ENCODE measurements at regions not wholly inside any gene's neighbourhood (a gene's known extent, or its start where the extent isn't known, plus 50 kb on each side); places are given as distances from the start of the nearest gene placed in this dataset.
A peak's percentile ranks its signal among the peaks of the same experiment; 100 is the strongest.
"Not testable (repeated sequence)": the region's sequence is repeated elsewhere in the genome, so short reads cannot be mapped to it uniquely, and the experiment has no call there.

DNA sequence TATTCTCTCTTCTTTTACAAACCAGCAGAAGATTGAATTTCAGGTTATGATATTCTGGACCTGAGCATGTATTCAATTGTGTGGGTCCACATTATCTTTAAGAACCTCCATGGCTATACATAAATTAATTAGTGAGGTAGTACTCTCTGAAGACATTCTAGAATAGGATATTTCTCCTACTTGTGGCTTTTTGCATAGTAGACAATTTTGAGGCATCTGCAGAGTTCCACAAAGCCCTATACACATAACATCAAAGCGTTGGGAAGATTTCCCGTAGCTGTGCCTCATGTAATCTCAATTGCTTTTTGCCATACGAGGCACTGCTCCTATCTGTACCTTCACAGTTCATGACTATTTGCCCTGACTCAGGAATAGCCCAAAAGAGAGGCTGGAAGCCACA, 395.4 kb upstream of the RGS17 start:
- DNase-seq, result no peak

DNA sequence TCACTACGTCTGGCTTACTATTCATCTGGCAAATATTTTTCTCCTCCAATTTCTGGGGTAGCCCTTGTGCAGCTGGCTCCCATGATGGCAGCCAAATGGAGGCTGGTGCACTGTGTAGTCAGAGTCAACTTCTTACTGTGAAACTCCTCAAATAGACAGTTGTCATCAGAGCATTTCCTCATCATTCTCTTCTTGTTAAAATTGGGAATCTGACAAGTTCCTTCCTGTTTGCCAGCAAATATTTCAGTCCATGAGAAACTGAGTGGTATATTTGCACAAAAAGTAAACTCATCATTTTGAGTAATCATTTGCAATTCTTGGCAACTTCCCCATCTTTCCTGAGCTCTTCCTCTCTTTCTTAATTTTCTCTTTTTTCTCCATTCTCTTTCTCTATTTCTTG, 394.9 kb upstream of the RGS17 start:
- no peak for DNase-seq

DNA sequence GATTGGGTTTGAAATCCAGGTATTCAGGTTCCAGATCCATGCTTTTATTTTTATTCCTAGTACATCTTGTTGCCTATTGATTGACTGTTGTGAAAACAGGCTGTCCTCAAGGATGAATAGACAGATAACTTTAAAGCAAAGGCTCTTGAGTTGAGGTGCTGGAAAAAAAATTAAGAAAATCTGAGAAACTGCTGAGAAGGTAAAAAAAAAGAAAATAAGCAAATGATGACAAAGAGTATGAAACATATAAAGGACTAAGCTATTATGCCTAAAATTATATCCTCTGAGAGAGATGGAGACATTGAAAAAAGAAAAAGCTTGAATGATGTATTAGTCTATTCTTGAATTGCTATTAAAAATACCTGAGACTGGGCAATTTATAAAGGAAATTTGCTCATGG, 392.3 kb upstream of the RGS17 start:
- DNase-seq, result no peak

DNA sequence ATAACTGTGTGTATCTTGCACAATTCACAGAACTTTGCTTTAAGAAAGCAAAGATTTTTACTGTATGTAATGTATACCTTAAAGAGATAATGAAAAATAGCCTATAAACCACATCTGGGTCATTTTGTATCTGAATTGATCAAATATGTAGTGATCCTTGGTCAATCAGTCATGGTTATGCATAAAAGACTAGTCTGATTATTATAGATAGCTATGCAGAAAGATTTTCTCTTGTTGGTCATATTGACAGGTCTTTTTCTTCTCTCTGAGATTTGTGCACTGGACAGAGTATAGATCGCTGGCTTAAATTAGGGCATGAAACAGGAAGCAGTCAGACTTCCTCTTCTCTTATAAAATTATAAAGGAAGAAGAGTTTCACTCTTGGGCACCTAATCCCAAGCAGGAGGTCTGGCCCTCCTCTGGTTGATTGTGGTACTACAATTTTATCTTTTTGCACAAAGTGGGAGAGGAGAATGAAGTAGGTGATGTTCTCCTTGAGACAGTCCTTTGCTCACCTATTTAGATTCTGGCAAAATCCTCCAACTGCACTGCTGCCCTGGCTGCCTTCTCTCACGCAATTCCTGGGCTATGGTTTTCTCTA, 380.9 kb upstream of the RGS17 start:
- no peak for DNase-seq

DNA sequence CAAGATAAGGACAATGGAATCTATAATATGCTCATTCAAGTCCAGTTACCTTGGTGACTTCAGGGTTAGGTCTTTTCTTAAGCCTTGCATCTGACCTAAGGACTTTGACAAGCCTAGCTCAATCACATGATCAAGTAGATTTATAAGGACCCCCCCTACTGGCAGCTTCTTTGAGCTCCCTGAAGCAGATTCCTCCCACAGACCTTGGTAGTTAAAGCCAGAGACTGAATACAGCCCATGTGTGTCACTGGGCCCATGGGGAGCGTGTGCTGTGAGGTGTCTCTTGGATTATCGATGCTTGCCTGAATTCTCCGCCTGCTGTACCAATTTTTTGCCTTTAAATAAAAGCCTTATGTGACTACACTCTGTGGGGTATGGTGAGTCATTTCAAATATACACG, 372.7 kb upstream of the RGS17 start:
- peak; percentile 31 for DNase-seq

DNA sequence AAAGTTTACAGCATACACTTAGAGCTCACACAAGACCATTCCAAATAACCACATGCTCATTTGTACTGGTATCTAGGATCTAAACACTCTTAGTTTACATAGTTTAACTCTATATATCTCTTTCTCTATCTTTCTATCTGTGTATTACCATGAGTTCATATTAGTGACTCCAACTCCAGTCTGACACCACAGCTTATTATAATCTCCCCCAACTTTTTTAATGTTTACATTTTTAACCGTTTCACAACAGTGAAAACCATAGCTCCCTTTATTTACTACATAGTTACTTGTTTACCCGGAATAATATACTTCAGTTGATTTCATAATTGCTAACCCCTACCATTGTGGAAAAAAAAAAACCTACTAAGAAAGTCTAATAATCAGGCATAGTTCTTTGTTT, 362.4 kb upstream of the RGS17 start:
- no peak for DNase-seq

DNA sequence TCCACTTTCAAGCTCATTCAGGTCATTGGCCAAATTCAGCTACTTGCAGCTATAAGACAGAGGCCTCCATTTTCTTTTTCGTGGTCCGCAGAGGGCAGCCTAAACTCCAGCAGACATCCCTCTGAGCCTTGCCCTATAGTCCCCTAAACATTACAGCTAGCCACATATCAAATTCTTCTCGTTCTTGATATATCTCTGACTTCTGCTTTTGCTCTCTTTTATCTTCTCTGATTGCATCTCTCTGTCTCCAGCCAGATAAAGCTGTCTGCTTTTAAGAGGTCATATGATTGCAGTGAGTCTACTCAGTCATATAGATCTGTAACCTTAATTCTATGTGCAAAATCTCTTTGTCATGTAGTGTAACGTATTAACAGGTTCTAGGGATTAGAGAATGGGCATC, 358.4 kb upstream of the RGS17 start:
- DNase-seq, result no peak

DNA sequence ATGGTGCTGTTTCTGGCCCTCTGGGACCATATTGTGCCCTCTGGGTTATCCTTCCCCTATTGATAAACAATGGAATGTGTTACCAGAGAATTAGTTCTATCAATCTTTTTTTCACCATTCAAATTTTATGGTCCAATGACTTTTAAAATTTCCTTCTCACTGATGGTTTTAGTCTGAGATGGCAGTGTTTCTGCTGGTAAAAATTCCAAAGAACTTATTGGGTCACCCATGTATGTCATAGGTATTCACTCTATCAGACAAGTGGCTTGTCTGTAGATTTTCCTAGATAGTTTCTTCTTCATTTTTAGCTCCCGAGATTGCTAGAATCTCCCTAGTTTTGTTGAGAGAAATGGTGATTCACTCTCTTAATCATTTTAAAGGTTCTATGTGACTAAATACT, 357.2 kb upstream of the RGS17 start:
- DNase-seq, result no peak

DNA sequence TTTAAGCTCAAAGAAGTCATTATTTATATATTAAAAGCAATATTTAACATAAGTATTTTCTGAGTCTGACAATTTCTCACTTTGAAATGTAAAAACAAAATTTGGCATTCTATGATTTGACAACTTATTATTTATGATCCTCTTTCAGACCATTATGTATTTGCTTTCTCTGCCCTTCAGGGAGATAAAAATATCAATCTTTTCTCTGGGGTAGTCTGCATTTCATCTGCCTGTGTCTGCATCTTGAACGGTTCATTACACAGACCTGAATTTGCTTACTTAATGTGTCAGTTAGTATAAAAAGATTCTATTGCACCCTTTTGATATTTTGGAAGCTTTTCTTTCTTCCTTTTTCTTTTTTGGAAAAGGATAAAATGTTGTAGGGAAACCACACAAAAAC, 354.0 kb upstream of the RGS17 start:
- DNase-seq, result no peak

DNA sequence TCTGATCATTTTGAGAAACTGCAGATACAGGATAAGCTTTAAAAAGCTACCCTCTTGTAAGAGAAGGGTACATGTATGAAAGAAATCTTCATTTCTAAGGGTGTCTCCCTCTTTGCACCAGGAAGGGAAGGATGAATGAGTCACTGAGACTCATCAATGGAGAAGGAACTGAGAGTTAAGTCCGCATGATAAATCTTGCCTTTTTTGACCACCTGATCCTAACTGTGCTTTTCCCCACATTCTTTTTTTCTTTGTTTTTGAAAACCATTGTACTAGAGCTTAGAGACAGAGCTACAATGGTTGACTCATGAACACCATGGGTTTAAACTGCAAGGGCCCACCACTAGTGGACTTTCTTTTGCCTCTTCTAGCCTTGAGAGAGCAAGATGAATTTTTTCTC, 353.0 kb upstream of the RGS17 start:
- DNase-seq, result no peak

DNA sequence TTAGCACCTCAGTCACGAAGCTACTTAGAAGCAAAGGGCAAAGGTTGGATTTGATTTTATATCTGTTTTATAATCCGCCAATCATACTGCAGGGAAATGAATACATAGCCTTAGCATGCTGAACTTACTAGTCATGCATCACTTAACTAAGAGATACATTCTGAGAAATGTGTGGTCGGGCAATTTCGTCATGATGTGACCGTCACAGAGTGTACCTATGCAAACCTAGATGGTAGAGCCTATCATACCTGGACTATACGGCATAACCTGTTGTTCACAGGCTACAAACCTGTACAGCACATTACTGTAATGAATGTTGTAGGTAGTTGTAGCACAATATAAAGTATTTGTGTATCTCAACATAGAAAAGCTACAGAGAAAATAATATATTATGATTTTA, 345.2 kb upstream of the RGS17 start:
- DNase-seq, result no peak

DNA sequence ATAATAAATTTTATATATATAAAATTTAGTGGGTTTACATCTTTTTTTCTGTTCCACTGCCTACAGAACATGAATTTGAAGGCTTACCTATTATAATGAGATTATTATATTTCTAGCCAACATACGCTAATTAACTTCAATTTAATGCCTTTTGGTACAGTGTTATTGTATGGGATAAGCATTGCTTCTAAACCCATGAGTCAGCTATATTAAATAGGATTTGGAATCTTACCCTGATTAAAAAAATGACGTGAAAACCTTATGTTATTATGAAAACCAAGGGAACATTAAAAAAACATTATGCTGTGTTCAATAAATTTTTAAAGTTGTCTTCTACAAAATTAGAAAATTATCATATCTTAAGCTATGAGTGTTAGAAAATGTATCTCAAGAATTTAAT, 334.0 kb upstream of the RGS17 start:
- no peak for DNase-seq

DNA sequence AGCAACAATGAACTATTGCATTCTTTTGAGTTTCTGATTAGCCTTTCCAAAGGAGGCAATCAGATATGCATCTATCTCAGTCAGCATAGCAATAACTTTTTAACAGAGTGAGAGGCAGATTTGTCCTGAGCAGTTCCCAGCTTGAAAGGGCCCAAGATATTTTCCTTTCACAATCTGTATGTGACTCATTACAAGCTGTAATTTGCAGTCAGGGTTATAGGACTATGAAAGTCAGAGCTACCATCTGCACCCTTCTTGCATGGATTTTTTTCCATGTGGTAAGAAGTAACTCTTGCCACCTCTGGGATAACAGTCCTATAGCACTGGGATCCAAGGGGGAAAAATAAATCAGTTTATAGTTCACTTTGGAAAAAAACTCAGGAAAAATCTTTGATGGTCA, 318.2 kb upstream of the RGS17 start:
- DNase-seq, result no peak

DNA sequence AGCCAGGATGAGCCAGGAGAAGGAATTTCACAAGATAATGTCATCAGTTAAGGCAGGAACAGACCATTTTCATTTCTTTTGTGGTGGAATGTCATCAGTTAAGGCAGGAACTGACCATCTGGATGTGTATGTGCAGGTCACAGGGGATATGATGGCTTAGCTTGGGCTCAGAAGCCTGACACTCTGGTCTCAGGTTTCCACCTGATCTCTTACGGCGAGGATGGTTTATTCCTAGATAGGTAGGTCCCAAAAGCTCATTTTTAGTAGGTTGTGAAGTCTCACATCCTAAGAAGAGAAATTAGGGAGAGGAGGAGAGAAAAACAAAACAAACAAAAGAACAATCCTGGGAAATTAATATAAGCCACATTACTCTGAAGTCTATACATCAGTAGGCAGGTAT, 311.7 kb upstream of the RGS17 start:
- not testable (repeated sequence) for DNase-seq

DNA sequence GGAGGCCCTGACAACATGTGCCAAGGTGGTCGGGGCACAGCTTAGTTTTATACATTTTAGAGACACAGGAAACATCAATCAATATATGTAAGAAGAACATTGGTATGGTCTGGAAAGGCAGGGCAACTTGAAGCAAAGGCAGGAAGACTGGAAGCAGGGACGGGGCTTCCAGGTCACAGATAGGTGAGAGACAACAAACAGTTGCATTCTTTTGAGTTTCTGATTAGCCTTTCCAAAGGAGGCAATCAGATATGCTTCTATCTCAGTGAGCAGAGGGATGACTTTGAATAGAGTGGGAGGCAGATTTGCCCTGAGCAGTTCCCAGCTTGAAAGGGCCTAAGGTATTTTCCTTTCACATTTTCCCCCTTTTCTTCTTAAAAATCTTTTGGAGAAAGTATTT, 311.0 kb upstream of the RGS17 start:
- DNase-seq, result no peak

DNA sequence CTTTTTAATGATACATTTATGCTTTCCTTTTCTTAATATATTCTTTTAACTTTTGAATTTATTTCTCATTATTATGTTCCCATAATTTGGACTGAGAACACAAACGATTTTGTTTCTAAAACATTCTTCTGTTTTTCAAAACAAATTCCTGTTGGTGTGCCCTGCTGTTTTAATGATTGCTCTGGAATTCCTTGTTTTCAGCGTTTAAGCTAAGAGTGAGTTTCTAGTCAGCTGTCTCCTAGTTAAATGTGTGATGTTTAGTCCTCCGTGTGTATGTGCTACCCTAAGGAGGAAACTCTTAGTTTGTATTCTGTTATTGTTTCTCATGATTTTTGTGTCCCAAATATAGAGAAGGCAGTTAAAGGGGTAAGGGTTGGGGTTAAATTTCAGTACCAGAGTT, 306.1 kb upstream of the RGS17 start:
- no peak for DNase-seq

DNA sequence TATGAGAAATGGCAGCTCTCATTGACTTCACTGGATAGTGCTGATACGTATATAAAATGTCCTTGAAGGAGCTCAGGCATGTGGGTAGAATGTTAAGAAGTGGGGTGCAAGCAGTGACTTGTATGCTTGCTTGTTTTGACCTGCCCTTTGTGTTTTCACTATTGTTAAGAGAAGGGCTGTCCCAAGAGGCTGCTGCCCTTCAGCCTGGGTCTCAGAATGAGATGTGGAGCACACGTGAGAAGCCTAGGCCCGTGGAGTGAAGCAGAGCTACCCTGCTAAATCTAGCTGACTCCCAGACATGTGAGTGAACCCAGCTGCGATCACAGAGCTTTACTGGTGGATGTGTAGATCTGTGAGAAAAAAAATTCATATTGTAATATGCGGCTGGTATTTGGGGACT, 305.3 kb upstream of the RGS17 start:
- no peak for DNase-seq

DNA sequence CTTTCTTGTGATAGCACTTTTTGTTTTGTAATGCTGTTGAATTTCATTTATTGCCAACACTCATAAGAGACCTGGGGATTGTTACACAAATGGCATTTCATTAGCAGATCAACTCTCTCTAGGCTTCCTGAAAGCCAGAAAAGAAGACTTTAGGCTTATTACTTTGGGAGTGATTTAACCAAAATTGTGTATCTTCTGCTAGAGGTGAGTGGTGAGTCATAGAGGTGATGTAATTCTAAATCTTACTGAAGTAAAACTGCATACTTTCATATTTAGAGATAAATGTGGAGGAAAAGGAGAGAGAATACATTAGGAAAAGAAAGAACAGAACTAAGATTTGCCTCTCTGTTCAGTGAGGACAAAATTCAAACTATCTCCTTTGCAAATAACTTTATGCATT, 304.7 kb upstream of the RGS17 start:
- no peak for DNase-seq

DNA sequence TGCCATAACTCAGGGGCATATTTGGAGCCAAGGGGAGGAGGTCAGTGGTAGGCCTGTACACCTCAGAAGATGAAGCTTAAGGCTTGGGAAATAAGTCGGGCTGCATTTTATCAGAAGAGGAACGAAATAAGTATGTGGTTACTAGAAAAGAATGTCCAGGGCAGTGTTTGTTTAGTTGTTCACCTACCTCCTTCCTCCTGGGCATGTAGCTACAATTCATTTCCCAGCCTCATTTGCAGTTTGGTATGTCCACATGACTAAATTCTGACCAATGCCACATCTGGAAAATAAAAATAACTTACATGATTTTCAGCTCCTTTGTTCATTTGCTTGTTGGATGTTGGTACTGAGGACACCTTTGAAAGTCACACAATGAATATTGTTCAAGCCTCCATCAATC, 294.5 kb upstream of the RGS17 start:
- no peak for DNase-seq

DNA sequence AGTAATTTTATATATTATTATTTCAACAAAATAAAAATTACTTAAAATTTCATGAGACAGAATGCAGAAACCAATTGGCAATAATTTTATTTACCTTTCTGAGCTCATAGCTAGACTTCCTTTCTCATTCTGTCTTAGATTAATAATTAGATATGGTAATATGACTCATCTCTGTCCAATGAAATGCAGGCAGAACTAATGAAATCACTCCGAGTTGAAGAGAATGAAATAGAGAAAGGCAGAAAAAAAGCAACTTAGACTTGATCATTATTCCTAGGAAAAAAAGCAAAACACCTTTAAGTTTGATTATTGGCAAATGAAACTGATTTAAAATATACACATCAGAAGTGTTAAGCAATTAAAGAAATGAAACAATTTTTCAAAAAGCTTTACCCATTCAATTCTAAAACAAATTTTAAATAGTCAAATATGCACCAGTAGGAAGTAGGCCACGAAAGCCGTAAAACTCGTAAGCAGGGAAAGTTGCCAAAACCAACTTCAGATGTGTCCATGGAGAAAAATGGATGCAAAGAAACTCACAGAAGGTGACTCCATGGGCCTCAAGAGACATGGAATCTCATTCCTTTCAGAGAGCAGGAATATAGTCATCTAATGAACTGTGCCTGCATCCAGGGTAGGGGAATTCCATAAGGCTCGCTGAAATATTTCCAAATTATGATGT, 293.8 kb upstream of the RGS17 start:
- no peak for DNase-seq

DNA sequence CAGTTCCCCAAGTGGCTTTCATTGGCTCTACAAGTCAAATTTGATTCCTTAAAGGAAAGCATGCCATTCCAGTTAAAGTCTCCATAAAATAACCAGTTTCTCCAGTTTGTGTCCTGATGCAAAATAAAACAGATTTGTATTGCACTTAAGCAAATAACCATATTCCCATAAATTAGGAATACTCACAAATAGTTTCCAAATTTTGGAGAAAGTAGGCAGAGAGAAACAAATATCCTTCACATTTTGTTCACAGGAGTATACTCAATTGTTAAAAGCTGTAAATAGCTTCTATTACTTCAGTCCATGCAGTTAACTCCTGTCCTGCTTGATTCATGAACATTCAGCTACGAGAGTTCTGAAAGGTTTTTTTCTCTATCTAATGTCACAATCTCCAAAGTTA, 281.4 kb upstream of the RGS17 start:
- DNase-seq, result no peak

DNA sequence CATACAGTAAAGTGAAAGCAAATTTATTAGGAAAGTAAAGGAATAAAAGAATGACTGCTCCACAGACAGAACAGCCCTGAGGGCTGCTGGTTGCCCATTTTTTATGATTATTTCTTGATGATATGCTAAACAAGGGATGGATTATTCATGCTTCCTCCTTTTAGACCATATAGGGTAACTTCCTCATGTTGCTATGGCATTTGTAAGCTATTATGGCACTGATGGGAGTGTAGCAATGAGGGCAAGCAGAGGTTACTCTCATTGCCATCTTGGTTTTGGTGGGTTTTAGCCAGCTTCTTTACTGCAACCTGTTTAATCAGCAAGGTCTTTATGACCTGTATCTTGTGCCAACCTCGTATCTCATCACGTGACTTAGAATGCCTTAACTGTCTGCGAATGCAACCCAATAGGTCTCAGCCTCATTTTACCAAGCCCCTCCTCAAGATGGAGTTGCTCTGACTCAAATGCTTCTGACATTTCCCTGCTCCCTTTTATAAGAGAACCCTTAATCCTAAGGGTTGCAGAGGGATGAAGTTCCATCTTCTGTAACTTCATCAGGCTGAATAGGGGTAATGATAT, 280.1 kb upstream of the RGS17 start:
- no peak for DNase-seq

DNA sequence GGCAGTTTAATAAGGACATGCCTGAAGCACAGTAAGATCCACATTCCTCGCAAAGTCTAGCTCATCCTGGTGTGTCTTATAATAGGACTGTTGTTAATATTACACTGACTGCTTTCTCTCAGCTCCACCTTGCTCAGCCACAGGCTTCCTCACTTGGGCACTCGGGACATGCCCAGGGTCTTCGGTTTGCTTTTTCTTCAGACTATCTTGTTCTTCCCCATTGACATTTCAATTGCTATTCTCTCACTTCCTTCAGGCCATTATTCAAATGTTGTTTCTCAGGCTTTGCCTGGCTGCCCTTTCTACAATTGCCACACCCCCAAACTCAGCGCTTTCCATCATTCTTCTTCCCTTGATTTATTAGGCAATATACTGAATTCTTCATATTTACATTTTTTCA, 274.8 kb upstream of the RGS17 start:
- DNase-seq, result no peak

DNA sequence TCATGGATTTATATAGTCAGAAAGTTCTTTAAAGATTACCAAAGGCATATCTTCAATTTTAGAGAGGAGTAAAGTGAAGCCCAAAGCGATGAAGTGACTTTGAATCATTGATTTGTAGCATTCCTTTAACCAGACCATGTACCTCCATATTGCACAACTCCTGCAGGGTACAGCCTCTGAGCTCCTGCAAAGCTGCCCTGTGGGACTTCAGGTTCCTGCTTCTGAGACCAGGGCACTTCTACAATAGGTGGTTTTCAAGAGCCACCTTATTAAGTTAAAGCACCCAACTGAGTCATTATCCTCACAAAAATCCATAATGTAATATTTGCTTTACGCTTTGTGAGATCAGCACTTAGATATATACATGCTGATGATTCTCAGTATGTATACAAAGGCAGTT, 270.7 kb upstream of the RGS17 start:
- DNase-seq, result no peak

DNA sequence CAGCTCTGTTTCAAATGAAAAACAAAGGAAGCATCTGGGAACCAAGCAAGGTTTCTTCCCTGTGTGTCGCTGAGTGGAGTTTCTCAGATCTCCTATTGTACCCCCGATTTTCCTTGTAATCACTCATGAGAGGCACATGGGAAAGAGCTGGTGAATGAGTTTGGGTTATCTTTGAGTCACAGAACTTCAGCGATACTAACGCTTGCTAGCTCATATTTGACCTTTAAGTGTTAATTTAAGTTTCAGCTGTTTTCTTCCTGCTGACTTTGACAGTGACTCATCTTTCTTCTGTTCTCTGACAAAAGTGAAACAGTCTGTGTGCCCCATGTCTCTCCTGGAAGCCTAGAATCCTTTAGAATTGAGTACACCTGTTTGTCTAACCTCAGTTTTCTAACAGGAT, 261.1 kb upstream of the RGS17 start:
- DNase-seq, result no peak
